Stimulated activated CD8-positive, alpha-beta memory T cell treated with anti-CD3 and anti-CD28 coated beads, Interleukin-2, amount 100 ng/mL, for 48 hours (primary cell): ENCODE measurements at regions not wholly inside any gene's neighbourhood (a gene's known extent, or its start where the extent isn't known, plus 50 kb on each side); places are given as distances from the start of the nearest gene placed in this dataset.

Source experiments
- DNase-seq, 2 donors: peaks; one replicate each; pipeline ENCODE4 v3.0.0-alpha.2; 2020; ENCODE audit warnings: low read depth in 2 of 2

DNA sequence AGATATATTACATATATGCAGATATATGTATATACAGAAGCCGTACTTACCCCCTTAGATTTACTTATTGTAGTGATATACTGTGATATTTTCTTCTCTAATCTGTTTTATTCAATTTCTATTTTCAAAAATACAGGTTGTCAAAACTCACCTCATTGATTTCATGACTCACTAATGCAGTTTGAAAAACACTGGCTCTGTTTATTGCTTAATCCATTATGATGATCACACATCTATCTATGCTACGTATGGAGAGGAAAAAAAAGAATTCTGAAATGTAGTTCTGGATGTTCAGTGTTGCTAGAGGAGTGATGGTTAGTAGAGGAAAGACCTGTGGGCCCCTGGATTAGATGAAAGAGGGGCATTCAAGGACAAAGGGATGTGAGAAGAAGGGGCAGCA is 121.0 kb upstream of the RPS23 start:
- DNase-seq, result no peak

- DNase-seq, result no peak
Observed at GRCh38 chr5:82397741-82398320, 119.7 kb upstream of the RPS23 start.

GRCh38 chr5:82396871-82397514 is 118.8 kb upstream of the RPS23 start:
- no peak for DNase-seq

GRCh38 chr5:82396396-82396795 is 118.2 kb upstream of the RPS23 start:
- DNase-seq, result no peak

GRCh38 chr5:82393951-82394350 is 115.8 kb upstream of the RPS23 start:
- no peak for DNase-seq

- DNase-seq, result no peak
Observed at GRCh38 chr5:82390088-82390487, 111.9 kb upstream of the RPS23 start.

- DNase-seq, result no peak
Observed at GRCh38 chr5:82389347-82389746, 111.2 kb upstream of the RPS23 start.

- DNase-seq, result no peak
Observed at GRCh38 chr5:82388181-82388580, 110.0 kb upstream of the RPS23 start.

DNA sequence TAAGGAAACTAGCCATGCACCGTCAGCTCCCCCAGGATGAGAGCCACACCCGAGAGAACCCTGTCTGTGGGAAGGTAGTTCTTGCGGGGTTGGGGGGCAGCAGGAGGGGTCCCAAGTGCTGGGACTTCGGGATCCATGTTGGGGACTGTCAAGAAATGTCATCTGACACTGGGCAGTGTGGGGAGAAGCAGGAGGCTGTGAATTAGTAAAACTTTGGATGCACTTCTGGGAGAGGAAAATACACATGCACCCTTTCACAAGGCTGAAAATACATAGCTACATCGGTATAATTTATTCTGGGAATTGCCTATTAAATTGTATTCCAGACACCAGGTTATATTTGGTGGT is 109.6 kb upstream of the RPS23 start:
- no peak for DNase-seq

DNA sequence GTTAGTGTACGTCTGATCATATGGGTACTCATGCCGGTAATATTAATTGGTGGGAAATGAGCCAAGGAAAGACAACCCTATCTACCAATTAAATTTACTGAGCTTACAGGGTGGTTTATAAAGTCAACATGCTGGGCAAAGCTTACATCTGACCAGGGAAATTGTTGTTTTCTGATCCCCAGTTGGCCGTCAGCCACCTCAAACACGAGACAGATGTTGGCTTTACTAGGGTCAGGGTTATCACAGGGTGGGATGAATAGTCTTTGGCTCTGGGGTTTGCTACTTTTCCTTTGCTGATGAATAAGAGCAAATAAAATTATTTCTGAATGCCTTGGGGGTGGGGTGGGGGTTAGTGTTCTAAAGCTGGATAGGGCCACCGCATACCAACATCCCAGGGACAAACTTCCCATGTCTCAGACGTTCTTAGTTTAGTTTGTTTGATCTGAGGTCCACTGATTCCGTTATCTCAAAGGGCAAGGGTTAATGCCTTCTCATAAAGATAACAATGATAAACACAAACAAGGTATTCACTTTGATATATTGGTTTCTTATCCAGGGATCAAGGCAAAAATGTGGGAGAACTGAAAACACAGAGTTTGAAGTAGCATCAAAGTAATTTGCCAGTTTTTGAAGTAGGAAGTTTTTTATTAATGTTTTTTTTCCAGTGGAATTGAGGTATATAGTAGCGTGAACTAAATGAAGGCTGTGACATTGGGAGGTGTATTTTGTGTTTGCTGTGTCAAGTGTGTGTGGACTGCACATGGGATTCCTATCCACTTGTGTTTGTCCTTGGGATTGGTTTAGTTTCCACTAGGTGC is 109.1 kb upstream of the RPS23 start:
- DNase-seq, result no peak

DNA sequence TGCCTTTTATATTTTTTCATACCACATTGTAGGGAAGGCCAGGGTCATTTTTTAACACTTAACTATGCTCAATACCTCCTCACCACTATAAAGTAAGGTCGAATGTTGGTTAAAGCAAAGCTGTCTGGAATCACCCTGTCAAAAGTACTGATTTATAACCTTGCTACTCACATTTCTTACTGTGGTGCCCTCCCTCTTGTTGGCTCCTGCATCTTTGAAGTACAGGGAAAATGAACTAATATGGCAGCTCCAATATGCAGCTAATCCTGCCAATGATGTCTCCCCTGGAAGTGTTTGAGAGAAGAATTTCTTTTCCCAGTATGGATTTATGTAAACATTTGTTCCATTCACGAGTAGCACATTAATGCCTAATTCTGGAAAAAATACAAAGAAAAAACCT is 108.4 kb upstream of the RPS23 start:
- no peak for DNase-seq

- DNase-seq, result no peak
Observed at GRCh38 chr5:82384034-82384750, 106.0 kb upstream of the RPS23 start.

- no peak for DNase-seq
Observed at GRCh38 chr5:82381591-82381990, 103.4 kb upstream of the RPS23 start.

- DNase-seq, result no peak
Observed at GRCh38 chr5:82376307-82376706, 98.2 kb upstream of the RPS23 start.

DNA sequence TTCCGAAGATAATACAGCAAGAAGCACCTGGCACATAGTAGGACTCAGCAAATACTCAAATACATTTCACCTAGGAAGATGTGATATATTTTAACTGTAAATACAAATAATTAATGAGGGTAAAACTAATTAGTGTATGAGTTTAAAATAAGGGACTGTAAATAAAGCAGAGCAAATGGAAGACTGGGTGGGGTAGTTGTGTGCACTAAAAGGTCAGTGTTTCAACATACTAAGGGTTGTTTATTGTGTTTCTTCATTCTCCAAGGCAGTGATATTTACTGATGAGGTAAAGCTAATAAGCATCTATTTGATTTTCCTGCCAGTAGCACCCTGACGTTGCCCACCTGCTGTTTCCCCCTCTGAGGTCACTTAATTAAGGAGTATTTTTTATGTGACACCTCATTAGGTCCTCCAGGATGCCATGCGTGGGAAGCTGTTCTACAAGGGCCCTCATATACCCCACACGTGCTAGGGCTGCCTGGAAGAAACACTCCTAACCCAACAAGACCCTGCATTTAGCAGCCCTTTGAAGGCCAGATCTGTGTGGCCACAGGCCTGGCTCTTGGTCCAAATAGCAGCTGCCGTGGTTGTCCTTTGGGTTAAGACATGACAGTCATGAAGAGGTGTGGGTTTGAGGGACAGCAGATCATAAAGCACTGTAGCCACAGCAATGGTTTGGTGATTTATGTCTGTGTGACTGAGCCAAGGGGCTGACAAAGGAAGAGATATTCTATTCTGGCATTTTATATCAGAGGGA is 97.5 kb upstream of the RPS23 start:
- DNase-seq, result no peak

- no peak for DNase-seq
Observed at GRCh38 chr5:82374637-82375036, 96.5 kb upstream of the RPS23 start.

DNA sequence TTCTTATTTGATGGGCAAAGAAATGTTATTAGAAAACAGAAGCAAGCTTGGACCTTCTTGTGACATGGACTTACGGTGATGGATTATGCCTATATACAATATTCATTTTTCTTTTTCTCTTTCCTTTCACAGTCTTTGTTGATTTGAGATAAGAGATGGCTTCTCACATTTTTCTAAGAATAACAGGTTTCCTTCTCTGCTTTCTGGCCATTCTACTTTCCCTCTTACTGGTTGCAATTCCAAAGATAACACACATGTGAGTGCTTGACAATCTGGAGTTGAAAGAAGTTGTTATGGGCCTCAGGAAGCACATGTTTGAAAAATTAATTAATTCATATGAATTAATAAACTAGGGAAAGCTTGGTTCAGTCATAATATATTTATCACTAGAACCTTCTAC is 89.8 kb upstream of the RPS23 start:
- no peak for DNase-seq

DNA sequence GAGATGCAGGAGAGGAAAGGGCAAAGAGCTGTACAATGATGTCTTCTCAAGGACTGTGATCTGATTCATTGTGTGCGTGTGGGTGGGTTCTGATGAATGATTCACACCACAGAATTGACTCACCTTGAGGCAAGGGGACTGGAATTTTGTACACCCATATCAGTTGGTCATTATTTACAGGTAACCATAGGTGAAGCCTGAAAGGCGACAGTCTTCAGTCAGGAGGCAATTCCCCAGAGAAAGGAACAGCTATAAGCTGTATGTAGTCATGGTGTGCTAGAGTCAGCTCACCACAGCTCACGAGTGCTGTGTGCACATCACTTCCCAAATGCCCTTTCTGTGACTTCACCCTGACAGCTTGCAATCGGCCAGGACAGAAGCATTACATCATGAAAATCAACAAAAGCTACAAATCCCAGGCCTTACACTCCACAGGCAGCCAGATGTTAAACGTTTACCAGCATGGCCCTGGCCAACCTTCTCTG is 87.6 kb upstream of the RPS23 start:
- peak; percentile 16 to 27 for DNase-seq

DNA sequence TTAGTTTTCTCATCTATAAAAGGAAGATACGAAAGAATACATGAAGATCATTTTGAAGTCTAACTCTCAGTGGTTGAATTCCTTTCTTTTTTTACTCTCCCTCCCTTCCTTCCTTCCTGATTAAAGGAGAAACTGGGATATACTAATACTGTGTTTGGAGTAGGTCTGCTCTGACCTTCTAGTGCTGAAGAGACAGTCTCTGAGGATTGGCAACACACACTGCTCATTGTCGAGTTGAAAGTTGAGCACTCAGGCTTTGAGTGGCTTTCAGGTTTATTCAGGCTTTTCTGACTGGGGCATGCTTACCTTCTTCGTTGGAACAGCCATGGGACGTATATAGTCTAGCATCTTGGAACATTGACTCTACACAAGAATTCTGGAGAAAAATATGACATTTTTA is 86.9 kb upstream of the RPS23 start:
- DNase-seq, result no peak

- DNase-seq, result no peak
Observed at GRCh38 chr5:82364497-82364896, 86.3 kb upstream of the RPS23 start.

DNA sequence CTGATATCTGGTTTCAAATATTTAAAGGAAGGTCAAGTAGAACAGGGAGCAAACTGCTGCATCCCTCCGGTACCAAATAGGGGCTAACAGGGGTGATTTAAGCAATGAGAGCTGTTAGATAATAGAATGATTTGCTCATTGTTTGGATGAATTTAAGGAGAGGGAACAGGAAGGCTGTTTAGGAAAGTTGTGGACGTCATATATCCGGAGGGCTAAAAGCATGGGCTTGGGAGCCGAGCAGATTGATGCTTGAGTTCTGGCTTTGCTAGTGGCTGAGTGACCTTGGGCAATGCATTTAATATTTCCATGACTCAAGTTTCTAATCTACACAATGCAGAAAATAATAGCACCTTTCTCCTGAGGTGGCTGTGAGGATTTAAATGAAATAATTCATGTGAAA is 85.4 kb upstream of the RPS23 start:
- no peak for DNase-seq

DNA sequence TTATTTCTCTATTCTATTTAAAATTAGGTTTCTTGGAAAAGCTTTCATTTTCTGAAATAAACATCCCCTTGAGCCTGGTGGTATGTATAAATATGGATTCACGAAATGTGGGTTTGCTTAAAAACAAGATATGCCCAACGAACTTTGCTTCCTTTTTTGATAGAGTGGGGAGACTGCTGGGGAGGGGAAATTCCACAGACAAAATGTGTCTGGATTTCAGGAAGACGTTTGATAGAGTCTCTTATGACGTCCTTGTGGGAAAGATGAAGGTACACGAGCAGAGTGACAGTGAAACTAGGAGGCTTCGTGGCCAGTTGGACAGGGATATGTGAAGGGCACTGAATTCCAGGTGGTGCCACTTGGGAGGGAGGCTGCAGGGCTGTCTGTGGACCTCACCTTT is 84.5 kb upstream of the RPS23 start:
- DNase-seq, result no peak
